ENCODE measurements at regions not wholly inside any gene's neighbourhood (a gene's known extent, or its start where the extent isn't known, plus 50 kb on each side); places are given as distances from the start of the nearest gene placed in this dataset.

DNA sequence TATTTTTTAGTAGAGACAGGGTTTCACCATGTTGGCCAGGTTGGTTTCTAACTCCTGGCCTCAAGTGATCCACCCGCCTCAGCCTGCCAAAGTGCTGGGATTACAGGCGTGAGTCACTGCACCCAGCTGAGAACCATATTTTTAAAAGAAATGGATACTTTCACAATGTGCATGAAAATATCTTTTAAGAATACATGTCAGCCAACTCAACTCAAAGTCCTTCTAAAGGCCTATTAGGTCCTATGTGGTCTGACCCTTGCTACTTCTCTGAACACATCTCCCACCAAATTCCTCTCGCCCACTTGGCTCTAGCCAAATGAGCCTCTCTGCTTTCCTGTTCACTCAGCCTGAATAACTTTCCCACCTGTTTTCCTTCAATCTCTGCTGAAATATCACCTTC lies 119.6 kb downstream of the MTX2 start:
- DNase-seq, result no peak

DNA sequence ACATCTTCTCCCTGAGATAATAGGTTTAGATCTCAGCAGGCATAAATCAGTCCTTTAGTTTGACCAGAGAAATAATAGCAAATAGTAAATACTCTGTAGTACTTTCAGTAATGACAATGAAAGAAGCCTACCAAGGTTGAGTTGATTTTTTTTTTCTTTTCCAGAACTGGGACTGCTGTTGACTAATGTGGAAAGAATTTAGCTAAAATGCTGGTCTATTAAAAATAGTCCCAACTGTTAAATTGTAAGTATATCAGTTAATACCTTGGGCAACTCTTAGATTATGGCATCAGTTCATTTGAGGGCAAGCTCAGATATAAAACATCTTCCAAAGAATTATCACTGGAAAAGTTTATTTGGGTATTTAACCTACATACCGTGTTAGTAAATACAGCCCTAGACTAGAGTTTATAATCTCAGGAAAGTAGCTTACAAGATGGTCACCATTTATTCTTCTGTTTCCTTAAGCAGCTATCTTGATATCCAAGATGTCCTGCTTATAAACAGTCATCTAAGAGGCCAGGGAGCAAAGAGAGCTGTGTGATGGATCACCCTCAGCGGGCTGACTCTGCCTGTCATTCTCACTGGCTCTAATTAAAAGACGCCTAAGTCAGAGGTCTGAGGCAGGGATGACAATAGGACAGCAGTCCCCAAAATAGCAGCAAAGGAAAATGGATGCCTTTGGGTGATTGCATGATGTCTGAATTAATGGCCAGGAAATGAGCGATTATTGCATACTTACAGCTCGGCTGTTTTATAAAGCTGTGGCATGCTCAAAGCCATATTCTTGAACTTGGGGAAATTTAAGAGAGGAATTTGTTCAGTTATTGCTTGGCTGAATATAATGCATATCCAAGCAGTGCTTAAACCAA lies 121.3 kb downstream of the MTX2 start:
- DNase-seq, result no peak

GRCh38 chr2:176391148-176391419 lies 121.8 kb downstream of the MTX2 start:
- DNase-seq, result no peak

DNA sequence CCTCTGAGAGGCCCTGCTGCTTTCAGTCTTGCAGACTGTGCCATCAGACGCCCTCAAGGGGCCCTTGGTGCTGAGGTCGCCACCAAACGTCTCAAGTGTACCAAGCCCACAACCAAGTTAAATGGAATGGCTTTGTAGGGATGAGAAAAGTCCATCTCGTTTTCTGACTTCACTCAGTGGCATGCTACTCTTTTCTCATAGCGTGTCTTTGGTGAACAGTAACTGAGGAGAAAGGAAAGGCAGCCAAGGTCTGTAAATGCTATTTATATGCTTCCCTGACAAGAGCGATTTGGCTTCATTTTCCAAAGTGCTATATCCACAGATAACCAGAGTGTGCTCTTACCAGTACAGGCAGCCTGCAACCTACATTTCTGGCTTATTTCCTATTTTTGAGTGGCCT lies 123.0 kb downstream of the MTX2 start:
- DNase-seq, result no peak

GRCh38 chr2:176392744-176393414 lies 123.6 kb downstream of the MTX2 start:
- DNase-seq, result no peak

GRCh38 chr2:176395273-176395854 lies 126.1 kb downstream of the MTX2 start:
- DNase-seq, result no peak

- DNase-seq, result no peak
Measured at GRCh38 chr2:176398243-176399073, 129.2 kb downstream of the MTX2 start.

DNA sequence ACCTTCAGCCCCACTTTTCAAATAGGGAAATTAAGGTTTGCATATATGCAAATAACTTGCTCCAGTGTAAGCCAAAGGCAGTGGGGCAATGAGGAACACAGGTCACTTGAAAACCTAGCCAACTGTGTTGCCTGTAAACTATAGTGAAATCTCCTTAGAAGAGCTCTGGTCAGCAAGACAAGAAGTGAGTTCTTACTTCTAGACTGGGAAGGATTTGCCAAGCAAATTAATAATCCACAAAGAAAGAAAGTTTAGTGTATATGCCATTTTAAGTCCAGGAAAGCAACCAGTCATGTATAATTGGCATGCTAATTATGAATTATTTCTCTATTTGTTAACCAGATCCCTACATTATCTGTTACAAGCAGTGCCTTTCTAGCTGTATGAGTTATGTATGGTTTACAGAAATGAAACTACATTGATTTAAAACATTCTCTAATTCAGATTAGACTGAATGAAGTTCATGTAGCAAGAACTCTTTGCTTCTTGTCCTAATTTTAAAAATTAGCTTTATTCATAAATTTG lies 129.9 kb downstream of the MTX2 start:
- DNase-seq, result no peak

DNA sequence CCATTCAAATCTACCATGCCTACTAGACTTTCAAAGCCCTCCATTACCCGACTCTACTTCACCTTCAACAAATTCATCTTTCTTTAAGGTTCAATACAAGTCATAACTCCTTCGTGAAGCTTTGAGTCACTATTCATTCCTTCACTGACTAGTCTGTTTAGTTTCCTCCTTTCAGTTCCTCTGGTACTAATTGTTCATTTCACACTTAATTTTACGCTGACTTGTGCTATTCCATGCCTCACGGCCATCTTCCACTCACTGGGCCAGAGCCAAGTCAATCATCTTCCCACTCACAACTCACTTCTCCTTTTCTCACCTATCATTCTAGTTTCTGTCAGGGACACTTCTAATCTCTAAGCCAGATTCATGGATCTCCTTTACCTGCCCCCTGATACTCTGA lies 136.2 kb downstream of the MTX2 start:
- DNase-seq, result no peak

- no peak for DNase-seq
Measured at GRCh38 chr2:176407706-176408105, 138.5 kb downstream of the MTX2 start.

- no peak for DNase-seq
Measured at GRCh38 chr2:176409671-176410070, 140.4 kb downstream of the MTX2 start.

GRCh38 chr2:176412136-176412535 lies 142.9 kb downstream of the MTX2 start:
- no peak for DNase-seq

DNA sequence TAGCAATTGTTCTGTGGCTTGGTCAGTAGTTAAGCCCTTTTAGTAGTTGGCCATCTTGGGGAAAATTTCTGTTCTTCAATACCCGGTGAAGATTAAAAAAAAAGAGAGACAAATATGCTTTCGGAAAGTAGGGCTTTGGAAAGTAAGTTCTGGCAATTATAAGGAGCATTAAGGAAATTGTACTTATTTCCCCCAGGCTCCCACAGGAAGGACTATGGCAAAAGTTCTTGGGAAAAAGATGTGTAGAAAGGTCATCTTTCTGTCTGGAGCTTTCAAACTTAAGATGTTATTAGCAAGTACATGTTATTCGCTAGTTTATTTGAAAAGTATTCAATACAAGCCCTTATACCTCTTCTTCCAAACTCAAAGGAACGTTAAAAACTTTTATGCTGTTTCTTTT lies 144.5 kb downstream of the MTX2 start:
- DNase-seq, result no peak

GRCh38 chr2:176414641-176415040 lies 145.4 kb downstream of the MTX2 start:
- DNase-seq, result no peak

- DNase-seq, result no peak
Measured at GRCh38 chr2:176415174-176415895, 146.1 kb downstream of the MTX2 start.

GRCh38 chr2:176415937-176416499 lies 146.8 kb downstream of the MTX2 start:
- no peak for DNase-seq

- DNase-seq, result no peak
Measured at GRCh38 chr2:176418768-176419167, 149.5 kb downstream of the MTX2 start.

- DNase-seq, result no peak
Measured at GRCh38 chr2:176419591-176420071, 150.4 kb downstream of the MTX2 start.

DNA sequence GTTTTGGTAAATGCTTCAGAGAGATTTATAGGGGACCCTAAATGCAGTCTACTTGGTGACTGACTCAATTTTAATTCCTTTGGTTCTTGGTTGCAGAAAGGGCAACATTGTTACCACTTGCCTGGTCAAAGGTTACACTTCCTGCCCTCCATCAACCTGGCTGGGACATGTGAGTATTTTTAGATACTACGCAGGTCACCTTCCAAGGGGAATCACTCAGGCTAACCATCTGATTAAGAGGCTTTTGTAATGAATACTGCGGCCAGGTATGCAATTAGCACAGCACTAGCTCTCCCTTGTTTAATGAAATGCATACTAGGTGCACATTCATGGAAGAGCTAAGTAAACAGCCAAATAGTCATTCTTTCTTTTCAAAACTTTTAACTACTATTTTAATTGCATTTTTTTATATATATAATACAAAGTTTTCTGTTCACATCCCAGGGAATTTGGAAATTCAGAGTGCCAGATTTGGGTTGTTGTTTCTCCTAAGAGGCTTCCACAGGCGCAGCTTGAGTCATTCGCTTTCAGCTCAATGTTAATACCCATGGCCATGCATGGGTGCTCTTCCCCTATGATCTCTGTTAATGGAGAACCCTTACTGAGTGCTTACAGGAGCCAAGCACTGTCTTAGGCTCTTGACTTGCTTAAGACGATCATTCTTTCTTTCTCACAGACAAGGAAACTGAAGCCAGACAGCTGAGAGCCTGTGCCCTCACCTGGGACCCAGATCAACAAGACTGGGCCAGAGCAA lies 152.2 kb downstream of the MTX2 start:
- no peak for DNase-seq

- no peak for DNase-seq
Measured at GRCh38 chr2:176423819-176424218, 154.6 kb downstream of the MTX2 start.

GRCh38 chr2:176424746-176425145 lies 155.5 kb downstream of the MTX2 start:
- no peak for DNase-seq
